A673 (cell line): ENCODE measurements at regions not wholly inside any gene's neighbourhood (a gene's known extent, or its start where the extent isn't known, plus 50 kb on each side); places are given as distances from the start of the nearest gene placed in this dataset.

Experiments used
- CTCF ChIP-seq: fragments of 300-800, 200-600 bp; sonication (generic); conservative IDR thresholded peaks from 2 replicates; pipeline ENCODE4 v1.5.1; 2017; ENCODE audit warnings: low read depth, mild to moderate bottlenecking, antibody characterized with exemption, low read length, moderate library complexity, mixed read lengths
- EZH2 ChIP-seq: fragments of 200-600 bp; sonication (generic); IDR thresholded peaks from 2 replicates; pipeline ENCODE4 v1.6.1; 2017; ENCODE audit warnings: borderline replicate concordance, low read depth, mild to moderate bottlenecking, mixed read lengths, antibody characterized with exemption, low read length; ENCODE audit not compliant: poor library complexity, severe bottlenecking

GRCh38 chr10:42177793-42178689, 460.3 kb downstream of the ZNF33B start:
- TF ChIP-seq CTCF (peak; percentile 41), EZH2 (peak; percentile 96)
